H1 (cell line): ENCODE measurements at regions not wholly inside any gene's neighbourhood (a gene's known extent, or its start where the extent isn't known, plus 50 kb on each side); places are given as distances from the start of the nearest gene placed in this dataset.

ENCODE experiments used
- CTCF ChIA-PET: fragments of 300-600 bp; sonication (Branson Sonifier 250); formaldehyde crosslinking; loops from one replicate; lab custom pipeline; 2021; ENCODE audit not compliant: partially characterized antibody; lab: Charles Lee
- POLR2A ChIA-PET: fragments of 300-600 bp; sonication (Branson Sonifier 250); formaldehyde crosslinking; loops from one replicate; lab custom pipeline; 2021; ENCODE audit warnings: inconsistent platforms; ENCODE audit not compliant: partially characterized antibody; lab: Charles Lee
- DNase-seq, 2 experiments: peaks; one replicate each; pipeline versions ENCODE4 v3.0.0 to v3.0.0-alpha.2; 2010 to 2022; ENCODE audit warnings: low spot score in 2 of 2, low read depth in 1 of 2, mixed read lengths in 1 of 2
- FAIRE-seq: peaks from 2 replicates; lab custom pipeline; 2011; peaks lifted over from hg19 to GRCh38; lab: Jason Lieb, UNC
- H2AFZ ChIP-seq: 2 replicates; pipeline ENCODE4 v1.8.1; 2012; ENCODE audit warnings: low read length, inconsistent platforms
- H2AK5ac ChIP-seq: 2 replicates; pipeline ENCODE4 v1.6.1; 2013; ENCODE audit warnings: low read depth, low read length
- H2BK120ac ChIP-seq: replicated peaks from 2 replicates; pipeline ENCODE3; 2013; ENCODE audit warnings: low read depth, low read length, inconsistent platforms
- H2BK12ac ChIP-seq: 2 replicates; pipeline ENCODE4 v1.6.1; 2013; ENCODE audit warnings: low read depth, low read length
- H2BK15ac ChIP-seq: 2 replicates; pipeline ENCODE4 v1.6.1; 2013; ENCODE audit warnings: low read length
- H2BK20ac ChIP-seq: 2 replicates; pipeline ENCODE4 v1.6.1; 2013; ENCODE audit warnings: low read length
- H2BK5ac ChIP-seq: 2 replicates; pipeline ENCODE4 v1.6.1; 2013; ENCODE audit warnings: low read depth, low read length
- H3K14ac ChIP-seq: 2 replicates; pipeline ENCODE4 v1.6.1; 2013; ENCODE audit warnings: inconsistent platforms; ENCODE audit not compliant: insufficient read length
- H3K18ac ChIP-seq: 2 replicates; pipeline ENCODE4 v1.6.1; 2013; ENCODE audit warnings: low read length; ENCODE audit errors: extremely low read depth
- H3K23ac ChIP-seq: 2 replicates; pipeline ENCODE4 v1.6.1; 2013; ENCODE audit warnings: inconsistent platforms; ENCODE audit not compliant: insufficient read length
- H3K23me2 ChIP-seq: 2 replicates; pipeline ENCODE4 v1.6.1; 2013; ENCODE audit warnings: low read depth, low read length
- H3K27ac ChIP-seq: 2 replicates; pipeline ENCODE4 v1.6.1; 2011; ENCODE audit warnings: low read depth, low read length, inconsistent platforms
- H3K27me3 ChIP-seq, 4 experiments: replicated peaks in 1 of 4; 1 replicate in 1 of 4; 2 replicates in 3 of 4; pipeline versions ENCODE4 v1.6.1 to v1.8.1; 2011 to 2013; ENCODE audit warnings: low read length in 3 of 4, mild to moderate bottlenecking in 3 of 4, inconsistent platforms in 2 of 4, mixed read lengths in 2 of 4, moderate library complexity in 1 of 4; ENCODE audit not compliant: control insufficient read depth in 3 of 4, insufficient read depth in 3 of 4; ENCODE audit errors: extremely low read depth in 1 of 4
- H3K36me3 ChIP-seq, 4 experiments: 2 replicates each; pipeline versions ENCODE4 v1.6.1 to v1.8.1; 2011 to 2013; ENCODE audit warnings: mild to moderate bottlenecking in 4 of 4, low read length in 3 of 4, moderate library complexity in 2 of 4, control low read depth in 1 of 4, inconsistent platforms in 1 of 4; ENCODE audit not compliant: insufficient read depth in 4 of 4, control insufficient read depth in 2 of 4
- H3K4ac ChIP-seq: replicated peaks from 2 replicates; pipeline ENCODE3; 2013; ENCODE audit warnings: low read length, low read depth, mixed read lengths, inconsistent platforms; ENCODE audit not compliant: insufficient read length
- H3K4me1 ChIP-seq, 4 experiments: replicated peaks in 1 of 4; 1 replicate in 1 of 4; 2 replicates in 3 of 4; pipeline versions ENCODE4 v1.6.1 to v1.8.1; 2011 to 2013; ENCODE audit warnings: low read length in 3 of 4, inconsistent platforms in 2 of 4, mixed read lengths in 1 of 4; ENCODE audit not compliant: insufficient read depth in 4 of 4, control insufficient read depth in 3 of 4
- H3K4me2 ChIP-seq, 2 experiments: 2 replicates each; pipeline versions ENCODE4 v1.6.1 to v1.8.1; 2011 to 2013; ENCODE audit warnings: low read depth in 2 of 2, low read length in 2 of 2, control low read depth in 1 of 2, inconsistent platforms in 1 of 2, mild to moderate bottlenecking in 1 of 2; ENCODE audit not compliant: insufficient read depth in 1 of 2
- H3K4me3 ChIP-seq, 4 experiments: fragments of 200-600, 300-600 bp in 1 of 4; sonication (generic), shearing (Covaris generic), sonication (Bioruptor Twin) in 1 of 4; 2 replicates each; pipeline versions ENCODE4 v1.5.1 to v1.8.1; 2011 to 2016; ENCODE audit warnings: low read length in 4 of 4, low read depth in 3 of 4, control low read depth in 2 of 4, inconsistent platforms in 2 of 4, mild to moderate bottlenecking in 2 of 4, mixed read lengths in 1 of 4, moderate library complexity in 1 of 4; ENCODE audit not compliant: insufficient read depth in 2 of 4; ENCODE audit errors: extremely low read depth in 1 of 4
- H3K56ac ChIP-seq: replicated peaks from 2 replicates; pipeline ENCODE3; 2013; ENCODE audit warnings: low read depth, mild to moderate bottlenecking, mixed read lengths, low read length, inconsistent platforms; ENCODE audit not compliant: insufficient read length
- H3K79me1 ChIP-seq: 2 replicates; pipeline ENCODE4 v1.6.1; 2013; ENCODE audit warnings: low read depth, low read length, control low read depth
- H3K79me2 ChIP-seq, 2 experiments: 2 replicates each; pipeline versions ENCODE4 v1.6.1 to v1.8.1; 2012 to 2013; ENCODE audit warnings: low read length in 2 of 2, mild to moderate bottlenecking in 2 of 2, inconsistent platforms in 1 of 2; ENCODE audit not compliant: insufficient read depth in 2 of 2, control insufficient read depth in 1 of 2
- H3K9ac ChIP-seq, 4 experiments: replicated peaks in 1 of 4; 1 replicate in 1 of 4; 2 replicates in 3 of 4; pipeline versions ENCODE4 v1.6.1 to v1.8.1; 2011 to 2013; ENCODE audit warnings: low read depth in 3 of 4, low read length in 3 of 4, control low read depth in 2 of 4, mild to moderate bottlenecking in 2 of 4, moderate library complexity in 2 of 4, inconsistent platforms in 1 of 4; ENCODE audit errors: extremely low read depth in 1 of 4
- H3K9me3 ChIP-seq, 2 experiments: 2 replicates each; pipeline versions ENCODE4 v1.6.1 to v1.8.1; 2012 to 2013; ENCODE audit warnings: mild to moderate bottlenecking in 2 of 2, moderate library complexity in 2 of 2, control low read depth in 1 of 2, inconsistent platforms in 1 of 2, low read depth in 1 of 2, low read length in 1 of 2, mixed read lengths in 1 of 2; ENCODE audit not compliant: insufficient read depth in 2 of 2
- H4K20me1 ChIP-seq, 2 experiments: replicated peaks in 1 of 2; 2 replicates each; pipeline versions ENCODE3 to v1.8.1; 2011 to 2013; ENCODE audit warnings: inconsistent platforms in 2 of 2, low read length in 2 of 2, mild to moderate bottlenecking in 1 of 2; ENCODE audit not compliant: insufficient read depth in 2 of 2, control insufficient read depth in 1 of 2
- H4K5ac ChIP-seq: 2 replicates; pipeline ENCODE4 v1.6.1; 2013; ENCODE audit warnings: low read length, low read depth, mixed read lengths, inconsistent platforms; ENCODE audit not compliant: insufficient read length
- H4K8ac ChIP-seq: 2 replicates; pipeline ENCODE4 v1.8.0; 2013; ENCODE audit warnings: mild to moderate bottlenecking, moderate library complexity, low read length, inconsistent platforms; ENCODE audit not compliant: insufficient read depth; ENCODE audit errors: extremely low read depth
- H4K91ac ChIP-seq: replicated peaks from 2 replicates; pipeline ENCODE3; 2013; ENCODE audit warnings: low read length, mixed read lengths, inconsistent platforms; ENCODE audit not compliant: insufficient read length
- KDM5A ChIP-seq: fragments of 200-600 bp; IDR thresholded peaks from 2 replicates; pipeline ENCODE4 v1.7.1; 2012; ENCODE audit warnings: mild to moderate bottlenecking, low read length, inconsistent platforms, mixed read lengths
- MAFK ChIP-seq: IDR thresholded peaks from 2 replicates; pipeline ENCODE4 v1.6.1; 2012; ENCODE audit warnings: low read depth, mild to moderate bottlenecking, improper control_type of control experiment, low read length
- NANOG ChIP-seq: IDR thresholded peaks from 2 replicates; pipeline ENCODE4 v1.6.1; 2011; ENCODE audit warnings: low read length, low read depth, mild to moderate bottlenecking, inconsistent platforms; ENCODE audit not compliant: insufficient read depth, poor library complexity, severe bottlenecking
- RBBP5 ChIP-seq: IDR thresholded peaks from 2 replicates; pipeline ENCODE4 v1.7.1; 2012; ENCODE audit warnings: low read depth, mild to moderate bottlenecking, inconsistent platforms, low read length, moderate library complexity, borderline replicate concordance
- RNF2 ChIP-seq: fragments of 200-900, 300-1000 bp; sonication (generic); IDR thresholded peaks from 2 replicates; pipeline ENCODE4 v1.7.1; 2016; ENCODE audit warnings: borderline replicate concordance, low read depth, mild to moderate bottlenecking, antibody characterized with exemption, low read length; ENCODE audit not compliant: poor library complexity, severe bottlenecking; ENCODE audit errors: missing control alignments
- SP1 ChIP-seq: IDR thresholded peaks from 2 replicates; pipeline ENCODE4 v1.6.1; 2011; ENCODE audit warnings: low read depth, low read length
- SP2 ChIP-seq: IDR thresholded peaks from 2 replicates; pipeline ENCODE4 v1.6.1; 2012; ENCODE audit warnings: mild to moderate bottlenecking, low read length, inconsistent platforms
- USF2 ChIP-seq: IDR thresholded peaks from 2 replicates; pipeline ENCODE4 v1.6.1; 2011; ENCODE audit warnings: low read length, improper control_type of control experiment
- WGBS, 2 experiments: shearing (Covaris generic) in 1 of 2; methylation state at CpG; one replicate each; pipeline versions ENCODE4 v1.1.6 to v1.1.7; 2013 to 2015; ENCODE audit warnings: low lambda C conversion rate in 2 of 2, mixed read lengths in 2 of 2, inconsistent platforms in 1 of 2, low coverage in 1 of 2, missing lambda C conversion rate in 1 of 2; ENCODE audit not compliant: insufficient replicate concordance in 2 of 2, insufficient coverage in 1 of 2, insufficient read length in 1 of 2; ENCODE audit errors: extremely low coverage in 1 of 2, missing lambda C conversion rate in 1 of 2; 5-methylcytosine and 5-hydroxymethylcytosine counted together

GRCh38 chr10:4260483-4261124, 475.6 kb upstream of the KLF6 start:
- Histone ChIP-seq H3K27ac (no peak overlapping the region), H3K18ac (no peak overlapping the region), H3K36me3 (no peaks in the 10 kb centered on the region), H4K8ac (no peak overlapping the region), H4K5ac (no peak overlapping the region), H2AK5ac (no peak overlapping the region), H3K56ac (no peak overlapping the region), H2BK120ac (no peak overlapping the region), H2BK12ac (no peak overlapping the region), H4K20me1 (no peaks in the 10 kb centered on the region), H2BK5ac (no peak overlapping the region), H3K9ac (no peak overlapping the region), H4K91ac (no peak overlapping the region), H3K4me1 (no peaks in the 10 kb centered on the region), H3K23me2 (no peaks in the 10 kb centered on the region), H2BK20ac (no peak overlapping the region), H3K79me2 (no peaks in the 10 kb centered on the region), H3K27me3 (no peaks in the 10 kb centered on the region), H3K4ac (no peak overlapping the region), H3K14ac (no peak overlapping the region), H3K79me1 (no peaks in the 10 kb centered on the region), H3K4me2 (no peak overlapping the region), H3K23ac (no peak overlapping the region), H3K4me3 (no peak overlapping the region), H3K9me3 (no peaks in the 10 kb centered on the region), H2AFZ (no peak overlapping the region), H2BK15ac (no peak overlapping the region)
- ChIA-PET POLR2A (no interaction called here), CTCF (interaction anchor here (1.6 kb wide), 1 partner anchor 1063 kb away, joined by 3 read pairs; no protein-coding TSS in a partner anchor)
- TF ChIP-seq NANOG (no peak), RNF2 (no peak), KDM5A (no peak), MAFK (no peak), SP2 (no peak), SP1 (no peak), RBBP5 (no peak), USF2 (no peak)
- DNase-seq (no peak), FAIRE-seq (no peak)
- WGBS, 2 experiments: 94% methylated on average over 4 of the region's 4 CpGs; no CpG with 5 or more reads in 1 of the 2 experiments
